B cell (primary cell): ENCODE measurements at regions not wholly inside any gene's neighbourhood (a gene's known extent, or its start where the extent isn't known, plus 50 kb on each side); places are given as distances from the start of the nearest gene placed in this dataset.

ENCODE experiments used
- CTCF ChIP-seq: fragments of 200-600 bp; IDR thresholded peaks from one replicate; pipeline ENCODE4 v1.8.0; 2022; ENCODE audit warnings: antibody characterized with exemption, mild to moderate bottlenecking
- EZH2 ChIP-seq: IDR thresholded peaks from 2 replicates; pipeline ENCODE4 v1.6.1; 2012; ENCODE audit warnings: borderline replicate concordance, low read depth, mild to moderate bottlenecking, moderate library complexity, low read length; ENCODE audit not compliant: insufficient read depth, poor library complexity, severe bottlenecking

GRCh38 chr14:82778601-82779000, 1244.9 kb upstream of the SEL1L start:
- TF ChIP-seq CTCF (no peak), EZH2 (no peak)
